OCI-LY1 (cell line): ENCODE measurements at regions not wholly inside any gene's neighbourhood (a gene's known extent, or its start where the extent isn't known, plus 50 kb on each side); places are given as distances from the start of the nearest gene placed in this dataset.

Source experiments
- H2AFZ ChIP-seq: fragments of 200-600 bp; sonication (generic), shearing (Covaris generic); 2 replicates; pipeline ENCODE4 v1.6.0; 2014; ENCODE audit warnings: antibody characterized with exemption, mild to moderate bottlenecking, low read length
- H3F3A ChIP-seq: fragments of 200-600 bp; sonication (generic), shearing (Covaris generic); 2 replicates; pipeline ENCODE4 v1.6.0; 2014; ENCODE audit warnings: mild to moderate bottlenecking, antibody characterized with exemption, low read length, moderate library complexity; ENCODE audit not compliant: insufficient read depth
- H3K27ac ChIP-seq: fragments of 200-600 bp; sonication (generic); 2 replicates; pipeline ENCODE4 v1.5.1; 2014; ENCODE audit warnings: low read length, mixed run types, mild to moderate bottlenecking, low read depth; ENCODE audit not compliant: poor library complexity, severe bottlenecking
- H3K27me3 ChIP-seq: fragments of 200-600 bp; sonication (generic); 2 replicates; pipeline ENCODE4 v1.6.0; 2014; ENCODE audit warnings: antibody characterized with exemption, mild to moderate bottlenecking, low read length, moderate library complexity; ENCODE audit not compliant: insufficient read depth
- H3K36me3 ChIP-seq: fragments of 200-600 bp; sonication (generic); 2 replicates; pipeline ENCODE4 v1.6.1; 2014; ENCODE audit warnings: mild to moderate bottlenecking, antibody characterized with exemption, low read length, moderate library complexity, mixed read lengths; ENCODE audit not compliant: insufficient read depth
- H3K4me1 ChIP-seq: fragments of 200-600 bp; sonication (generic); 2 replicates; pipeline ENCODE4 v1.5.1; 2014; ENCODE audit warnings: mild to moderate bottlenecking, low read length, moderate library complexity; ENCODE audit not compliant: insufficient read depth, severe bottlenecking
- H3K4me2 ChIP-seq: fragments of 200-600 bp; sonication (generic), shearing (Covaris generic); 2 replicates; pipeline ENCODE4 v1.6.1; 2014; ENCODE audit warnings: low read length
- H3K4me3 ChIP-seq: fragments of 200-600 bp; sonication (generic); 2 replicates; pipeline ENCODE4 v1.5.1; 2014; ENCODE audit warnings: low read length, low read depth, mild to moderate bottlenecking, mixed read lengths; ENCODE audit not compliant: poor library complexity, severe bottlenecking
- H3K79me2 ChIP-seq: fragments of 200-600 bp; shearing (Covaris generic); 2 replicates; pipeline ENCODE4 v1.6.1; 2016; ENCODE audit warnings: mixed run types, low read length, mixed read lengths; ENCODE audit not compliant: insufficient read depth
- H3K9ac ChIP-seq: fragments of 200-600 bp; sonication (generic), shearing (Covaris generic); 2 replicates; pipeline ENCODE4 v1.6.1; 2014; ENCODE audit warnings: mild to moderate bottlenecking, low read length, mixed read lengths
- H3K9me2 ChIP-seq: fragments of 200-600 bp; sonication (generic), shearing (Covaris generic); 2 replicates; pipeline ENCODE4 v1.6.1; 2014; ENCODE audit warnings: low read depth, mild to moderate bottlenecking, low read length, mixed read lengths
- H3K9me3 ChIP-seq: fragments of 200-600 bp; shearing (Covaris generic); 2 replicates; pipeline ENCODE4 v1.6.1; 2014; ENCODE audit warnings: low read length, mixed read lengths
- H4K20me1 ChIP-seq: fragments of 200-600 bp; sonication (generic), shearing (Covaris generic); 2 replicates; pipeline ENCODE4 v1.6.0; 2016; ENCODE audit warnings: mild to moderate bottlenecking, low read length; ENCODE audit not compliant: insufficient read depth
- EZH2 ChIP-seq: fragments of 200-600 bp; sonication (generic), shearing (Covaris generic); IDR thresholded peaks from 2 replicates; pipeline ENCODE4 v1.8.0; 2017; ENCODE audit warnings: borderline replicate concordance, mixed run types, mild to moderate bottlenecking, antibody characterized with exemption, low read length, moderate library complexity, mixed read lengths
- TF ChIP-seq, protein P1 (sequence below): fragments of 200-600 bp; sonication (generic), shearing (Covaris generic); IDR thresholded peaks from 2 replicates; pipeline ENCODE4 v1.5.1; 2017; ENCODE audit warnings: mild to moderate bottlenecking, antibody characterized with exemption, low read length, moderate library complexity, mixed read lengths

DNA sequence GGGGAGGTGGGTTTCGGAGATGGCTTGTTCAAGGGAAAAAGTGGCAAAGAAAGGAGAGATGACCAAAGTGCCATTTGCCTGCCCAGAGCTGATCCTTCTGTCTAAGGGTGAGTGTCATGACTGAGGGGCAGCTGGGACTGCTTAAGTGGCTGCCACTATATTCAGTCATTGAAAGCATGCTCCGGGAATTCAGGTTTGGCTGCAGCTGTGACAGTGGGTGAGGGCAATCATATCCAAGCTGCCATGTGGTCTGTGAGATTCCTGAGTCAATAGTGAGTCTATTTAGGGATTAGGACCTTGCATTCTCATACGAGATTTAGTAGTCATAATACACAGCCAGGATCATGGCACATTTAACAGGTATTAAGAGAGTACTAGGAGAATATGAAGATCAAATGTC lies 138.8 kb upstream of the BANK1 start:
- no peaks in the 10 kb centered on the region for H4K20me1 ChIP-seq
- H3K4me3 ChIP-seq: no peak overlapping the region
- H3K9ac ChIP-seq: no peak overlapping the region
- H3K4me2 ChIP-seq: no peak overlapping the region
- H3K9me3 ChIP-seq: no peaks in the 10 kb centered on the region
- no peak overlapping the region for H2AFZ ChIP-seq
- H3K27ac ChIP-seq: no peak overlapping the region
- H3K9me2 ChIP-seq: no peaks in the 10 kb centered on the region
- H3K27me3 ChIP-seq: no peaks in the 10 kb centered on the region
- H3K4me1 ChIP-seq: no peaks in the 10 kb centered on the region
- no peaks in the 10 kb centered on the region for H3F3A ChIP-seq
- TF ChIP-seq EZH2: no peak
- TF ChIP-seq, protein P1, sequence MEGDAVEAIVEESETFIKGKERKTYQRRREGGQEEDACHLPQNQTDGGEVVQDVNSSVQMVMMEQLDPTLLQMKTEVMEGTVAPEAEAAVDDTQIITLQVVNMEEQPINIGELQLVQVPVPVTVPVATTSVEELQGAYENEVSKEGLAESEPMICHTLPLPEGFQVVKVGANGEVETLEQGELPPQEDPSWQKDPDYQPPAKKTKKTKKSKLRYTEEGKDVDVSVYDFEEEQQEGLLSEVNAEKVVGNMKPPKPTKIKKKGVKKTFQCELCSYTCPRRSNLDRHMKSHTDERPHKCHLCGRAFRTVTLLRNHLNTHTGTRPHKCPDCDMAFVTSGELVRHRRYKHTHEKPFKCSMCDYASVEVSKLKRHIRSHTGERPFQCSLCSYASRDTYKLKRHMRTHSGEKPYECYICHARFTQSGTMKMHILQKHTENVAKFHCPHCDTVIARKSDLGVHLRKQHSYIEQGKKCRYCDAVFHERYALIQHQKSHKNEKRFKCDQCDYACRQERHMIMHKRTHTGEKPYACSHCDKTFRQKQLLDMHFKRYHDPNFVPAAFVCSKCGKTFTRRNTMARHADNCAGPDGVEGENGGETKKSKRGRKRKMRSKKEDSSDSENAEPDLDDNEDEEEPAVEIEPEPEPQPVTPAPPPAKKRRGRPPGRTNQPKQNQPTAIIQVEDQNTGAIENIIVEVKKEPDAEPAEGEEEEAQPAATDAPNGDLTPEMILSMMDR: no peak
- H3K36me3 ChIP-seq: no peaks in the 10 kb centered on the region
- H3K79me2 ChIP-seq: no peaks in the 10 kb centered on the region

GRCh38 chr4:101649790-101650515 lies 140.6 kb upstream of the BANK1 start:
- no peaks in the 10 kb centered on the region for H3K27me3 ChIP-seq
- TF ChIP-seq EZH2: no peak
- TF ChIP-seq, protein P1: no peak
- no peak overlapping the region for H3K9ac ChIP-seq
- H3K79me2 ChIP-seq: no peaks in the 10 kb centered on the region
- no peaks in the 10 kb centered on the region for H3K9me3 ChIP-seq
- H3K4me1 ChIP-seq: no peaks in the 10 kb centered on the region
- no peaks in the 10 kb centered on the region for H3K36me3 ChIP-seq
- H3K4me3 ChIP-seq: no peak overlapping the region
- H3F3A ChIP-seq: no peaks in the 10 kb centered on the region
- no peaks in the 10 kb centered on the region for H3K9me2 ChIP-seq
- H2AFZ ChIP-seq: no peak overlapping the region
- no peak overlapping the region for H3K4me2 ChIP-seq
- no peak overlapping the region for H3K27ac ChIP-seq
- no peaks in the 10 kb centered on the region for H4K20me1 ChIP-seq

- Histone ChIP-seq H3K9me2 (no peaks in the 10 kb centered on the region), H3K36me3 (no peaks in the 10 kb centered on the region), H3K4me3 (no peak overlapping the region), H2AFZ (no peak overlapping the region), H3K9ac (no peak overlapping the region), H3K9me3 (no peaks in the 10 kb centered on the region), H3K4me2 (no peak overlapping the region), H3K79me2 (no peaks in the 10 kb centered on the region), H3F3A (no peaks in the 10 kb centered on the region), H3K27ac (no peak overlapping the region), H3K27me3 (no peaks in the 10 kb centered on the region), H4K20me1 (no peaks in the 10 kb centered on the region), H3K4me1 (no peaks in the 10 kb centered on the region)
- TF ChIP-seq EZH2: no peak
- TF ChIP-seq, protein P1: no peak
These were observed 142.9 kb upstream of the BANK1 start for GRCh38 chr4:101647710-101648034.
